ENCODE measurements at regions not wholly inside any gene's neighbourhood (a gene's known extent, or its start where the extent isn't known, plus 50 kb on each side); places are given as distances from the start of the nearest gene placed in this dataset.

DNA sequence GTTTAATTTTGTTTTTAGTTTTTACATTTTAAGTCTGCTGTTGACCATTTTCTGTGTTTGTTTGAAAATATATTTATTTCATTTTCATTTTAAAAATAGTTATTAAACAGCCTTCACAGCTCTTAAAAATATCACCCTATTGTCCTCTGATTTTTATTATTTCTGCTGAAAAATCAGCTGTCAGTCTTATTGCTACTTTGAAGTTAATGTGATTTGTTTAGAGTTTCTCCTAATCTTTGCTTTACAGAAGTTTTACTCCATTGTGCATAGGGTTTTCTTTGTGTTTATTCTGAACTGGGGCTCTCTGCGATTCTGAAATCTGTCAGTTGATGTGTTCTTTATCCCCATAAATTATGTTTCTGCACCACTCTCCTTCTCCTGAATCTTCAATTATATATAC lies 486.3 kb downstream of the SOX5 start:
- TF ChIP-seq, protein P1, sequence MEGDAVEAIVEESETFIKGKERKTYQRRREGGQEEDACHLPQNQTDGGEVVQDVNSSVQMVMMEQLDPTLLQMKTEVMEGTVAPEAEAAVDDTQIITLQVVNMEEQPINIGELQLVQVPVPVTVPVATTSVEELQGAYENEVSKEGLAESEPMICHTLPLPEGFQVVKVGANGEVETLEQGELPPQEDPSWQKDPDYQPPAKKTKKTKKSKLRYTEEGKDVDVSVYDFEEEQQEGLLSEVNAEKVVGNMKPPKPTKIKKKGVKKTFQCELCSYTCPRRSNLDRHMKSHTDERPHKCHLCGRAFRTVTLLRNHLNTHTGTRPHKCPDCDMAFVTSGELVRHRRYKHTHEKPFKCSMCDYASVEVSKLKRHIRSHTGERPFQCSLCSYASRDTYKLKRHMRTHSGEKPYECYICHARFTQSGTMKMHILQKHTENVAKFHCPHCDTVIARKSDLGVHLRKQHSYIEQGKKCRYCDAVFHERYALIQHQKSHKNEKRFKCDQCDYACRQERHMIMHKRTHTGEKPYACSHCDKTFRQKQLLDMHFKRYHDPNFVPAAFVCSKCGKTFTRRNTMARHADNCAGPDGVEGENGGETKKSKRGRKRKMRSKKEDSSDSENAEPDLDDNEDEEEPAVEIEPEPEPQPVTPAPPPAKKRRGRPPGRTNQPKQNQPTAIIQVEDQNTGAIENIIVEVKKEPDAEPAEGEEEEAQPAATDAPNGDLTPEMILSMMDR (IDR thresholded peaks at IDR 0.05; ENCODE audit: low read depth, low read length) = no peak
- TF ChIP-seq EZH2phosphoT487 (IDR thresholded peaks at IDR 0.05; ENCODE audit: low read depth) = no peak
